Activated T-cell treated with anti-CD3 and anti-CD28 coated beads, Interleukin-2, amount 50 U/mL, for 24 hours (primary cell): ENCODE measurements at regions not wholly inside any gene's neighbourhood (a gene's known extent, or its start where the extent isn't known, plus 50 kb on each side); places are given as distances from the start of the nearest gene placed in this dataset.

Experiments
- DNase-seq: peaks from one replicate; pipeline ENCODE4 v3.0.0-alpha.2; 2020
- H3K27ac Mint-ChIP-seq: 2 replicates; pipeline ENCODE4 v1.8.0; 2020; ENCODE audit warnings: mild to moderate bottlenecking, mixed read lengths
- H3K27me3 Mint-ChIP-seq: 2 replicates; pipeline ENCODE4 v1.8.0; 2020; ENCODE audit warnings: mixed read lengths
- H3K36me3 Mint-ChIP-seq: 2 replicates; pipeline ENCODE4 v1.8.0; 2020; ENCODE audit warnings: low read depth, mixed read lengths
- H3K4me1 Mint-ChIP-seq: 2 replicates; pipeline ENCODE4 v1.8.0; 2020; ENCODE audit warnings: low read depth, mixed read lengths
- H3K4me3 Mint-ChIP-seq: 2 replicates; pipeline ENCODE4 v1.8.0; 2020; ENCODE audit warnings: mild to moderate bottlenecking, moderate library complexity, mixed read lengths
- H3K9me3 Mint-ChIP-seq: 2 replicates; pipeline ENCODE4 v1.8.0; 2020; ENCODE audit warnings: mixed read lengths

- Mint-ChIP-seq H3K27ac (no peak overlapping the region), H3K36me3 (no peaks in the 10 kb centered on the region), H3K4me3 (no peak overlapping the region), H3K9me3 (no peaks in the 10 kb centered on the region), H3K4me1 (peaks cover 22% of the 10 kb centered on the region), H3K27me3 (no peaks in the 10 kb centered on the region)
- no peak for DNase-seq
These were observed 361.9 kb downstream of the TTLL7 start for GRCh38 chr1:83637009-83637408.

- H3K36me3 Mint-ChIP-seq, result no peaks in the 10 kb centered on the region
- peaks cover 15% of the 10 kb centered on the region for H3K4me1 Mint-ChIP-seq
- peak; percentile 34 for DNase-seq
- H3K4me3 Mint-ChIP-seq, result no peak overlapping the region
- H3K9me3 Mint-ChIP-seq, result peaks cover 8% of the 10 kb centered on the region
- H3K27ac Mint-ChIP-seq, result peak overlapping the region; percentile 85
- H3K27me3 Mint-ChIP-seq, result no peaks in the 10 kb centered on the region
These were observed 366.0 kb downstream of the TTLL7 start for GRCh38 chr1:83632906-83633305.

- DNase-seq, result no peak
- no peak overlapping the region for H3K4me3 Mint-ChIP-seq
- no peaks in the 10 kb centered on the region for H3K27me3 Mint-ChIP-seq
- peaks cover 8% of the 10 kb centered on the region for H3K9me3 Mint-ChIP-seq
- H3K4me1 Mint-ChIP-seq, result peaks cover 15% of the 10 kb centered on the region
- no peaks in the 10 kb centered on the region for H3K36me3 Mint-ChIP-seq
- no peak overlapping the region for H3K27ac Mint-ChIP-seq
These were observed 367.1 kb downstream of the TTLL7 start for GRCh38 chr1:83631851-83632250.

- H3K9me3 Mint-ChIP-seq, result peaks cover 8% of the 10 kb centered on the region
- no peak overlapping the region for H3K4me3 Mint-ChIP-seq
- H3K27ac Mint-ChIP-seq, result no peak overlapping the region
- no peak for DNase-seq
- no peaks in the 10 kb centered on the region for H3K36me3 Mint-ChIP-seq
- H3K27me3 Mint-ChIP-seq, result no peaks in the 10 kb centered on the region
- H3K4me1 Mint-ChIP-seq, result peaks cover 2% of the 10 kb centered on the region
These were observed 371.9 kb downstream of the TTLL7 start for GRCh38 chr1:83627045-83627444.

GRCh38 chr1:83626603-83627002, 372.3 kb downstream of the TTLL7 start:
- no peaks in the 10 kb centered on the region for H3K27me3 Mint-ChIP-seq
- no peaks in the 10 kb centered on the region for H3K4me1 Mint-ChIP-seq
- H3K9me3 Mint-ChIP-seq, result peaks cover 8% of the 10 kb centered on the region
- H3K36me3 Mint-ChIP-seq, result no peaks in the 10 kb centered on the region
- H3K4me3 Mint-ChIP-seq, result no peak overlapping the region
- no peak for DNase-seq
- no peak overlapping the region for H3K27ac Mint-ChIP-seq

- H3K36me3 Mint-ChIP-seq, result no peaks in the 10 kb centered on the region
- no peak overlapping the region for H3K4me3 Mint-ChIP-seq
- no peaks in the 10 kb centered on the region for H3K27me3 Mint-ChIP-seq
- no peaks in the 10 kb centered on the region for H3K4me1 Mint-ChIP-seq
- peaks cover 8% of the 10 kb centered on the region for H3K9me3 Mint-ChIP-seq
- H3K27ac Mint-ChIP-seq, result no peak overlapping the region
- DNase-seq, result no peak
These were observed 373.3 kb downstream of the TTLL7 start for GRCh38 chr1:83625646-83626045.

- no peaks in the 10 kb centered on the region for H3K36me3 Mint-ChIP-seq
- no peaks in the 10 kb centered on the region for H3K27me3 Mint-ChIP-seq
- peaks cover 4% of the 10 kb centered on the region for H3K4me1 Mint-ChIP-seq
- H3K9me3 Mint-ChIP-seq, result no peaks in the 10 kb centered on the region
- no peak for DNase-seq
- H3K27ac Mint-ChIP-seq, result no peak overlapping the region
- no peak overlapping the region for H3K4me3 Mint-ChIP-seq
These were observed 378.9 kb downstream of the TTLL7 start for GRCh38 chr1:83620016-83620415.

GRCh38 chr1:83619170-83619896, 379.6 kb downstream of the TTLL7 start:
- no peak for DNase-seq
- Mint-ChIP-seq H3K9me3 (no peaks in the 10 kb centered on the region), H3K27ac (no peak overlapping the region), H3K36me3 (no peaks in the 10 kb centered on the region), H3K4me1 (peaks cover 6% of the 10 kb centered on the region), H3K4me3 (no peak overlapping the region), H3K27me3 (no peaks in the 10 kb centered on the region)

- no peak for DNase-seq
- Mint-ChIP-seq H3K27ac (no peak overlapping the region), H3K9me3 (no peaks in the 10 kb centered on the region), H3K4me1 (peaks cover 6% of the 10 kb centered on the region), H3K36me3 (no peaks in the 10 kb centered on the region), H3K4me3 (no peak overlapping the region), H3K27me3 (no peaks in the 10 kb centered on the region)
These were observed 381.0 kb downstream of the TTLL7 start for GRCh38 chr1:83617883-83618282.

- H3K36me3 Mint-ChIP-seq, result no peaks in the 10 kb centered on the region
These were observed 383.6 kb downstream of the TTLL7 start for GRCh38 chr1:83615370-83615769.

GRCh38 chr1:83606416-83606955, 392.4 kb downstream of the TTLL7 start:
- peaks cover 1% of the 10 kb centered on the region for H3K4me1 Mint-ChIP-seq
- H3K9me3 Mint-ChIP-seq, result peaks cover 4% of the 10 kb centered on the region
- H3K4me3 Mint-ChIP-seq, result no peak overlapping the region
- no peak for DNase-seq
- H3K27me3 Mint-ChIP-seq, result no peaks in the 10 kb centered on the region
- no peak overlapping the region for H3K27ac Mint-ChIP-seq
- H3K36me3 Mint-ChIP-seq, result no peaks in the 10 kb centered on the region

More at GRCh38 chr1:83615370-83615769, 383.6 kb downstream of the TTLL7 start:
- no peaks in the 10 kb centered on the region for H3K9me3 Mint-ChIP-seq
- no peak overlapping the region for H3K27ac Mint-ChIP-seq
- DNase-seq, result no peak
- peaks cover 6% of the 10 kb centered on the region for H3K4me1 Mint-ChIP-seq
- no peak overlapping the region for H3K4me3 Mint-ChIP-seq
- H3K27me3 Mint-ChIP-seq, result no peaks in the 10 kb centered on the region

GRCh38 chr1:83596331-83596730, 402.6 kb downstream of the TTLL7 start:
- DNase-seq, result no peak
- Mint-ChIP-seq H3K27me3 (no peaks in the 10 kb centered on the region), H3K4me3 (no peak overlapping the region), H3K27ac (no peak overlapping the region), H3K4me1 (peaks cover 15% of the 10 kb centered on the region), H3K36me3 (no peaks in the 10 kb centered on the region), H3K9me3 (peaks cover 6% of the 10 kb centered on the region)

GRCh38 chr1:83593073-83593472, 405.9 kb downstream of the TTLL7 start:
- Mint-ChIP-seq H3K9me3 (no peaks in the 10 kb centered on the region), H3K36me3 (no peaks in the 10 kb centered on the region), H3K4me3 (no peak overlapping the region), H3K4me1 (peaks cover 13% of the 10 kb centered on the region), H3K27me3 (no peaks in the 10 kb centered on the region), H3K27ac (no peak overlapping the region)
- no peak for DNase-seq

GRCh38 chr1:83588140-83588539, 410.8 kb downstream of the TTLL7 start:
- Mint-ChIP-seq H3K9me3 (peaks cover 4% of the 10 kb centered on the region), H3K4me1 (peaks cover 16% of the 10 kb centered on the region), H3K36me3 (no peaks in the 10 kb centered on the region), H3K27ac (no peak overlapping the region), H3K27me3 (no peaks in the 10 kb centered on the region), H3K4me3 (no peak overlapping the region)
- DNase-seq, result no peak

- peaks cover 8% of the 10 kb centered on the region for H3K9me3 Mint-ChIP-seq
- no peak overlapping the region for H3K27ac Mint-ChIP-seq
- no peaks in the 10 kb centered on the region for H3K36me3 Mint-ChIP-seq
- no peak overlapping the region for H3K4me3 Mint-ChIP-seq
- no peak for DNase-seq
- H3K4me1 Mint-ChIP-seq, result peaks cover 3% of the 10 kb centered on the region
- H3K27me3 Mint-ChIP-seq, result no peaks in the 10 kb centered on the region
These were observed 415.4 kb downstream of the TTLL7 start for GRCh38 chr1:83583351-83584014.
